ENCODE measurements at regions not wholly inside any gene's neighbourhood (a gene's known extent, or its start where the extent isn't known, plus 50 kb on each side); places are given as distances from the start of the nearest gene placed in this dataset.

GRCh38 chr1:115181231-115181630 lies 91.9 kb upstream of the TSPAN2 start:
- no peak overlapping the region for H2BK120ac ChIP-seq (ENCODE audit: low read depth, low read length, poor library complexity, severe bottlenecking)

More at GRCh38 chr1:115181231-115181630, 91.9 kb upstream of the TSPAN2 start:
- Histone ChIP-seq H3K79me2 (ENCODE audit: insufficient read depth, low read length) (no peaks in the 10 kb centered on the region), H3K27me3 (ENCODE audit: insufficient read depth, low read length) (no peaks in the 10 kb centered on the region), H2BK15ac (ENCODE audit: low read depth, low read length) (no peak overlapping the region), H2BK5ac (ENCODE audit: insufficient read length, low read length) (no peak overlapping the region), H3T11ph (ENCODE audit: low read length) (no peak overlapping the region), H3K23me2 (ENCODE audit: insufficient read length, low read depth, low read length, poor library complexity, severe bottlenecking) (no peaks in the 10 kb centered on the region), H4K8ac (replicated peaks; ENCODE audit: insufficient read length, low read depth, low read length) (no peak overlapping the region), H4K91ac (ENCODE audit: insufficient read length, low read depth, low read length) (no peak overlapping the region), H3K56ac (ENCODE audit: insufficient read length, low read depth, low read length) (no peak overlapping the region), H3K4me1 (ENCODE audit: insufficient read depth, low read length) (no peaks in the 10 kb centered on the region), H4K20me1 (ENCODE audit: control insufficient read depth, insufficient read depth, insufficient read length) (no peaks in the 10 kb centered on the region), H3K79me1 (ENCODE audit: insufficient read depth, low read depth, low read length, poor library complexity, severe bottlenecking) (no peaks in the 10 kb centered on the region), H3K9me3 (ENCODE audit: control insufficient read depth, low read depth, low read length) (no peaks in the 10 kb centered on the region), H2AFZ (ENCODE audit: low read length) (no peak overlapping the region), H3K27ac (ENCODE audit: insufficient read length, low read depth, low read length) (no peak overlapping the region), H3K14ac (ENCODE audit: insufficient read depth, low read length) (no peak overlapping the region), H3K23ac (ENCODE audit: insufficient read length, low read depth, low read length) (no peak overlapping the region), H3K4me2 (ENCODE audit: insufficient read depth, insufficient read length, low read length) (no peak overlapping the region), H3K4ac (ENCODE audit: low read depth, low read length) (no peak overlapping the region), H3K9ac (ENCODE audit: extremely low read depth, insufficient read length, low read length) (no peak overlapping the region), H3K18ac (ENCODE audit: insufficient read length, low read depth, low read length) (no peak overlapping the region), H2AK5ac (ENCODE audit: insufficient read length, low read length) (no peak overlapping the region), H2BK12ac (ENCODE audit: insufficient read length, low read depth, low read length) (no peak overlapping the region), H4K5ac (ENCODE audit: insufficient read length, low read depth, low read length) (no peak overlapping the region), H2BK20ac (ENCODE audit: low read depth, low read length, poor library complexity, severe bottlenecking) (no peak overlapping the region)
- TF ChIP-seq CTCF (conservative IDR thresholded peaks at IDR 0.05): no peak
- Mint-ChIP-seq H3K9me3 (no peaks in the 10 kb centered on the region), H3K27ac (no peak overlapping the region), H3K4me3 (no peak overlapping the region), H3K27me3 (ENCODE audit: low read depth) (no peaks in the 10 kb centered on the region), H3K4me1 (no peaks in the 10 kb centered on the region), H3K36me3 (ENCODE audit: insufficient read depth in 1 of 3, low read depth in 3 of 3) (no peaks in the 10 kb centered on the region)
- no peak for DNase-seq
- no CpG with 5 or more reads among the region's 4 CpGs for whole genome bisulfite sequencing (ENCODE audit: extremely low coverage, insufficient read length, low lambda C conversion rate)
